H1 (cell line): ENCODE measurements at regions not wholly inside any gene's neighbourhood (a gene's known extent, or its start where the extent isn't known, plus 50 kb on each side); places are given as distances from the start of the nearest gene placed in this dataset.

Experiments used
- CTCF ChIA-PET: fragments of 300-600 bp; sonication (Branson Sonifier 250); formaldehyde crosslinking; loops from one replicate; lab custom pipeline; 2021; ENCODE audit not compliant: partially characterized antibody; lab: Charles Lee
- POLR2A ChIA-PET: fragments of 300-600 bp; sonication (Branson Sonifier 250); formaldehyde crosslinking; loops from one replicate; lab custom pipeline; 2021; ENCODE audit warnings: inconsistent platforms; ENCODE audit not compliant: partially characterized antibody; lab: Charles Lee
- DNase-seq, 2 experiments: peaks; one replicate each; pipeline versions ENCODE4 v3.0.0 to v3.0.0-alpha.2; 2010 to 2022; ENCODE audit warnings: low spot score in 2 of 2, low read depth in 1 of 2, mixed read lengths in 1 of 2
- FAIRE-seq: peaks from 2 replicates; lab custom pipeline; 2011; peaks lifted over from hg19 to GRCh38; lab: Jason Lieb, UNC
- H2AFZ ChIP-seq: 2 replicates; pipeline ENCODE4 v1.8.1; 2012; ENCODE audit warnings: low read length, inconsistent platforms
- H2AK5ac ChIP-seq: 2 replicates; pipeline ENCODE4 v1.6.1; 2013; ENCODE audit warnings: low read depth, low read length
- H2BK120ac ChIP-seq: replicated peaks from 2 replicates; pipeline ENCODE3; 2013; ENCODE audit warnings: low read depth, low read length, inconsistent platforms
- H2BK12ac ChIP-seq: 2 replicates; pipeline ENCODE4 v1.6.1; 2013; ENCODE audit warnings: low read depth, low read length
- H2BK15ac ChIP-seq: 2 replicates; pipeline ENCODE4 v1.6.1; 2013; ENCODE audit warnings: low read length
- H2BK20ac ChIP-seq: 2 replicates; pipeline ENCODE4 v1.6.1; 2013; ENCODE audit warnings: low read length
- H2BK5ac ChIP-seq: 2 replicates; pipeline ENCODE4 v1.6.1; 2013; ENCODE audit warnings: low read depth, low read length
- H3K14ac ChIP-seq: 2 replicates; pipeline ENCODE4 v1.6.1; 2013; ENCODE audit warnings: inconsistent platforms; ENCODE audit not compliant: insufficient read length
- H3K18ac ChIP-seq: 2 replicates; pipeline ENCODE4 v1.6.1; 2013; ENCODE audit warnings: low read length; ENCODE audit errors: extremely low read depth
- H3K23ac ChIP-seq: 2 replicates; pipeline ENCODE4 v1.6.1; 2013; ENCODE audit warnings: inconsistent platforms; ENCODE audit not compliant: insufficient read length
- H3K23me2 ChIP-seq: 2 replicates; pipeline ENCODE4 v1.6.1; 2013; ENCODE audit warnings: low read depth, low read length
- H3K27ac ChIP-seq: 2 replicates; pipeline ENCODE4 v1.6.1; 2011; ENCODE audit warnings: low read depth, low read length, inconsistent platforms
- H3K27me3 ChIP-seq, 4 experiments: replicated peaks in 1 of 4; 1 replicate in 1 of 4; 2 replicates in 3 of 4; pipeline versions ENCODE4 v1.6.1 to v1.8.1; 2011 to 2013; ENCODE audit warnings: low read length in 3 of 4, mild to moderate bottlenecking in 3 of 4, inconsistent platforms in 2 of 4, mixed read lengths in 2 of 4, moderate library complexity in 1 of 4; ENCODE audit not compliant: control insufficient read depth in 3 of 4, insufficient read depth in 3 of 4; ENCODE audit errors: extremely low read depth in 1 of 4
- H3K36me3 ChIP-seq, 4 experiments: 2 replicates each; pipeline versions ENCODE4 v1.6.1 to v1.8.1; 2011 to 2013; ENCODE audit warnings: mild to moderate bottlenecking in 4 of 4, low read length in 3 of 4, moderate library complexity in 2 of 4, control low read depth in 1 of 4, inconsistent platforms in 1 of 4; ENCODE audit not compliant: insufficient read depth in 4 of 4, control insufficient read depth in 2 of 4
- H3K4ac ChIP-seq: replicated peaks from 2 replicates; pipeline ENCODE3; 2013; ENCODE audit warnings: low read length, low read depth, mixed read lengths, inconsistent platforms; ENCODE audit not compliant: insufficient read length
- H3K4me1 ChIP-seq, 4 experiments: replicated peaks in 1 of 4; 1 replicate in 1 of 4; 2 replicates in 3 of 4; pipeline versions ENCODE4 v1.6.1 to v1.8.1; 2011 to 2013; ENCODE audit warnings: low read length in 3 of 4, inconsistent platforms in 2 of 4, mixed read lengths in 1 of 4; ENCODE audit not compliant: insufficient read depth in 4 of 4, control insufficient read depth in 3 of 4
- H3K4me2 ChIP-seq, 2 experiments: 2 replicates each; pipeline versions ENCODE4 v1.6.1 to v1.8.1; 2011 to 2013; ENCODE audit warnings: low read depth in 2 of 2, low read length in 2 of 2, control low read depth in 1 of 2, inconsistent platforms in 1 of 2, mild to moderate bottlenecking in 1 of 2; ENCODE audit not compliant: insufficient read depth in 1 of 2
- H3K4me3 ChIP-seq, 4 experiments: fragments of 200-600, 300-600 bp in 1 of 4; sonication (generic), shearing (Covaris generic), sonication (Bioruptor Twin) in 1 of 4; 2 replicates each; pipeline versions ENCODE4 v1.5.1 to v1.8.1; 2011 to 2016; ENCODE audit warnings: low read length in 4 of 4, low read depth in 3 of 4, control low read depth in 2 of 4, inconsistent platforms in 2 of 4, mild to moderate bottlenecking in 2 of 4, mixed read lengths in 1 of 4, moderate library complexity in 1 of 4; ENCODE audit not compliant: insufficient read depth in 2 of 4; ENCODE audit errors: extremely low read depth in 1 of 4
- H3K56ac ChIP-seq: replicated peaks from 2 replicates; pipeline ENCODE3; 2013; ENCODE audit warnings: low read depth, mild to moderate bottlenecking, mixed read lengths, low read length, inconsistent platforms; ENCODE audit not compliant: insufficient read length
- H3K79me1 ChIP-seq: 2 replicates; pipeline ENCODE4 v1.6.1; 2013; ENCODE audit warnings: low read depth, low read length, control low read depth
- H3K79me2 ChIP-seq, 2 experiments: 2 replicates each; pipeline versions ENCODE4 v1.6.1 to v1.8.1; 2012 to 2013; ENCODE audit warnings: low read length in 2 of 2, mild to moderate bottlenecking in 2 of 2, inconsistent platforms in 1 of 2; ENCODE audit not compliant: insufficient read depth in 2 of 2, control insufficient read depth in 1 of 2
- H3K9ac ChIP-seq, 4 experiments: replicated peaks in 1 of 4; 1 replicate in 1 of 4; 2 replicates in 3 of 4; pipeline versions ENCODE4 v1.6.1 to v1.8.1; 2011 to 2013; ENCODE audit warnings: low read depth in 3 of 4, low read length in 3 of 4, control low read depth in 2 of 4, mild to moderate bottlenecking in 2 of 4, moderate library complexity in 2 of 4, inconsistent platforms in 1 of 4; ENCODE audit errors: extremely low read depth in 1 of 4
- H3K9me3 ChIP-seq, 2 experiments: 2 replicates each; pipeline versions ENCODE4 v1.6.1 to v1.8.1; 2012 to 2013; ENCODE audit warnings: mild to moderate bottlenecking in 2 of 2, moderate library complexity in 2 of 2, control low read depth in 1 of 2, inconsistent platforms in 1 of 2, low read depth in 1 of 2, low read length in 1 of 2, mixed read lengths in 1 of 2; ENCODE audit not compliant: insufficient read depth in 2 of 2
- H4K20me1 ChIP-seq, 2 experiments: replicated peaks in 1 of 2; 2 replicates each; pipeline versions ENCODE3 to v1.8.1; 2011 to 2013; ENCODE audit warnings: inconsistent platforms in 2 of 2, low read length in 2 of 2, mild to moderate bottlenecking in 1 of 2; ENCODE audit not compliant: insufficient read depth in 2 of 2, control insufficient read depth in 1 of 2
- H4K5ac ChIP-seq: 2 replicates; pipeline ENCODE4 v1.6.1; 2013; ENCODE audit warnings: low read length, low read depth, mixed read lengths, inconsistent platforms; ENCODE audit not compliant: insufficient read length
- H4K8ac ChIP-seq: 2 replicates; pipeline ENCODE4 v1.8.0; 2013; ENCODE audit warnings: mild to moderate bottlenecking, moderate library complexity, low read length, inconsistent platforms; ENCODE audit not compliant: insufficient read depth; ENCODE audit errors: extremely low read depth
- H4K91ac ChIP-seq: replicated peaks from 2 replicates; pipeline ENCODE3; 2013; ENCODE audit warnings: low read length, mixed read lengths, inconsistent platforms; ENCODE audit not compliant: insufficient read length
- SUZ12 ChIP-seq: fragments of 200-600 bp; sonication (generic); IDR thresholded peaks from 2 replicates; pipeline ENCODE4 v1.6.1; 2012; ENCODE audit warnings: mild to moderate bottlenecking, inconsistent platforms, low read length, moderate library complexity, mixed read lengths

GRCh38 chr18:70653671-70654070, 364.8 kb downstream of the SOCS6 start:
- DNase-seq (no peak), FAIRE-seq (no peak)
- Histone ChIP-seq H2AK5ac (no peak overlapping the region), H2BK20ac (no peak overlapping the region), H2BK12ac (no peak overlapping the region), H3K4me2 (no peak overlapping the region), H3K4ac (no peak overlapping the region), H2BK5ac (no peak overlapping the region), H3K79me1 (no peaks in the 10 kb centered on the region), H4K91ac (no peak overlapping the region), H3K27me3 (no peaks in the 10 kb centered on the region), H3K23me2 (no peaks in the 10 kb centered on the region), H3K23ac (no peak overlapping the region), H2AFZ (no peak overlapping the region)
- no peak for TF ChIP-seq SUZ12
- TF ChIP-seq, all 59 proteins: peak for 0
- Histone ChIP-seq H3K79me2 (no peaks in the 10 kb centered on the region), H3K56ac (no peak overlapping the region), H3K4me1 (no peaks in the 10 kb centered on the region), H4K20me1 (no peaks in the 10 kb centered on the region), H3K18ac (no peak overlapping the region), H3K9me3 (peaks cover 48 to 72% of the 10 kb centered on the region in 2 experiments), H2BK120ac (no peak overlapping the region), H2BK15ac (no peak overlapping the region), H3K27ac (no peak overlapping the region), H3K9ac (no peak overlapping the region), H4K8ac (no peak overlapping the region), H3K14ac (no peak overlapping the region), H4K5ac (no peak overlapping the region), H3K4me3 (no peak overlapping the region), H3K36me3 (no peaks in the 10 kb centered on the region)
- ChIA-PET POLR2A (no interaction called here), CTCF (no interaction called here)
